IPS DF 6.9 (cell line): ENCODE measurements at regions not wholly inside any gene's neighbourhood (a gene's known extent, or its start where the extent isn't known, plus 50 kb on each side); places are given as distances from the start of the nearest gene placed in this dataset.

Source experiments
- DNase-seq: peaks from one replicate; pipeline ENCODE4 v3.0.0-alpha.2; 2013; ENCODE audit warnings: low read depth, low spot score
- H3K27ac ChIP-seq: one replicate; pipeline ENCODE4 v1.5.1; 2013; ENCODE audit warnings: low read length, control low read depth
- H3K27me3 ChIP-seq: 2 replicates; pipeline ENCODE4 v1.6.1; 2013; ENCODE audit warnings: mild to moderate bottlenecking, low read length; ENCODE audit not compliant: control insufficient read depth, insufficient read depth
- H3K36me3 ChIP-seq: 2 replicates; pipeline ENCODE4 v1.6.1; 2013; ENCODE audit warnings: low read length; ENCODE audit not compliant: control insufficient read depth, insufficient read depth
- H3K4me1 ChIP-seq: 2 replicates; pipeline ENCODE4 v1.6.1; 2013; ENCODE audit warnings: low read length; ENCODE audit not compliant: control insufficient read depth, insufficient read depth
- H3K4me3 ChIP-seq: 2 replicates; pipeline ENCODE4 v1.5.1; 2013; ENCODE audit warnings: mild to moderate bottlenecking, low read length
- H3K9me3 ChIP-seq: 2 replicates; pipeline ENCODE4 v1.6.1; 2013; ENCODE audit warnings: low read length, inconsistent platforms; ENCODE audit not compliant: control insufficient read depth, insufficient read depth
- WGBS: extraction: QIAGEN DNeasy Blood & Tissue Kit; methylation state at CpG from one replicate; pipeline ENCODE4 v1.1.7; 2013; ENCODE audit warnings: mixed read lengths, missing lambda C conversion rate; ENCODE audit not compliant: insufficient read length, insufficient coverage; 5-methylcytosine and 5-hydroxymethylcytosine counted together

GRCh38 chr3:21310161-21310560, 440.8 kb downstream of the ZNF385D start:
- Histone ChIP-seq H3K27ac (no peak overlapping the region), H3K4me3 (no peak overlapping the region), H3K4me1 (no peaks in the 10 kb centered on the region), H3K36me3 (no peaks in the 10 kb centered on the region), H3K27me3 (no peaks in the 10 kb centered on the region), H3K9me3 (no peaks in the 10 kb centered on the region)
- no peak for DNase-seq
- WGBS: 100% methylated on average over 2 of the region's 2 CpGs

GRCh38 chr3:21297304-21297703, 453.7 kb downstream of the ZNF385D start:
- WGBS: no CpG with 5 or more reads among the region's 1 CpG
- no peaks in the 10 kb centered on the region for H3K4me1 ChIP-seq
- no peak overlapping the region for H3K27ac ChIP-seq
- DNase-seq: no peak
- no peaks in the 10 kb centered on the region for H3K27me3 ChIP-seq
- no peaks in the 10 kb centered on the region; the same call in 1 of the 2 replicates for H3K36me3 ChIP-seq
- H3K4me3 ChIP-seq: no peak overlapping the region
- H3K9me3 ChIP-seq: no peaks in the 10 kb centered on the region

GRCh38 chr3:21294768-21295167, 456.2 kb downstream of the ZNF385D start:
- Histone ChIP-seq H3K9me3 (no peaks in the 10 kb centered on the region), H3K4me3 (no peak overlapping the region), H3K27ac (no peak overlapping the region), H3K36me3 (no peaks in the 10 kb centered on the region), H3K27me3 (no peaks in the 10 kb centered on the region), H3K4me1 (no peaks in the 10 kb centered on the region)
- DNase-seq: no peak

- Histone ChIP-seq H3K4me1 (no peaks in the 10 kb centered on the region), H3K27ac (no peak overlapping the region), H3K27me3 (no peaks in the 10 kb centered on the region), H3K4me3 (no peak overlapping the region), H3K9me3 (no peaks in the 10 kb centered on the region), H3K36me3 (no peaks in the 10 kb centered on the region)
- no peak for DNase-seq
- no CpG with 5 or more reads among the region's 2 CpGs for WGBS
Observed at GRCh38 chr3:21292971-21293370, 458.0 kb downstream of the ZNF385D start.

- no CpG with 5 or more reads among the region's 1 CpG for WGBS
- H3K4me1 ChIP-seq: no peaks in the 10 kb centered on the region
- H3K9me3 ChIP-seq: no peaks in the 10 kb centered on the region
- H3K4me3 ChIP-seq: no peak overlapping the region
- no peak overlapping the region for H3K27ac ChIP-seq
- H3K27me3 ChIP-seq: no peaks in the 10 kb centered on the region
- no peak for DNase-seq
- H3K36me3 ChIP-seq: no peaks in the 10 kb centered on the region
Observed at GRCh38 chr3:21290557-21290956, 460.5 kb downstream of the ZNF385D start.

GRCh38 chr3:21274079-21274571, 476.9 kb downstream of the ZNF385D start:
- no peak for DNase-seq

GRCh38 chr3:21273259-21274025, 477.6 kb downstream of the ZNF385D start:
- no CpG with 5 or more reads among the region's 4 CpGs for WGBS
- H3K27ac ChIP-seq: no peak overlapping the region
- no peaks in the 10 kb centered on the region for H3K36me3 ChIP-seq
- no peak for DNase-seq
- no peak overlapping the region for H3K4me3 ChIP-seq
- H3K4me1 ChIP-seq: no peaks in the 10 kb centered on the region
- H3K9me3 ChIP-seq: peaks cover 1% of the 10 kb centered on the region; the same call in 1 of the 2 replicates
- H3K27me3 ChIP-seq: no peaks in the 10 kb centered on the region

More at GRCh38 chr3:21274079-21274571, 476.9 kb downstream of the ZNF385D start:
- Histone ChIP-seq H3K27me3 (no peaks in the 10 kb centered on the region), H3K9me3 (peaks cover 1% of the 10 kb centered on the region; the same call in 1 of the 2 replicates), H3K27ac (no peak overlapping the region), H3K4me3 (no peak overlapping the region), H3K4me1 (no peaks in the 10 kb centered on the region), H3K36me3 (no peaks in the 10 kb centered on the region)
- no CpG with 5 or more reads among the region's 2 CpGs for WGBS

GRCh38 chr3:21271606-21272016, 479.4 kb downstream of the ZNF385D start:
- Histone ChIP-seq H3K4me3 (no peak overlapping the region), H3K4me1 (no peaks in the 10 kb centered on the region), H3K36me3 (no peaks in the 10 kb centered on the region), H3K27me3 (no peaks in the 10 kb centered on the region), H3K9me3 (peaks cover 1% of the 10 kb centered on the region; the same call in 1 of the 2 replicates), H3K27ac (no peak overlapping the region)
- no peak for DNase-seq
- no CpG with 5 or more reads among the region's 19 CpGs for WGBS

GRCh38 chr3:21269882-21270281, 481.1 kb downstream of the ZNF385D start:
- Histone ChIP-seq H3K4me3 (no peak overlapping the region), H3K27me3 (no peaks in the 10 kb centered on the region), H3K9me3 (peaks cover 1% of the 10 kb centered on the region; the same call in 1 of the 2 replicates), H3K27ac (no peak overlapping the region), H3K36me3 (no peaks in the 10 kb centered on the region), H3K4me1 (no peaks in the 10 kb centered on the region)
- DNase-seq: no peak

- Histone ChIP-seq H3K27ac (no peak overlapping the region), H3K4me3 (no peak overlapping the region), H3K4me1 (no peaks in the 10 kb centered on the region), H3K9me3 (no peaks in the 10 kb centered on the region), H3K36me3 (no peaks in the 10 kb centered on the region), H3K27me3 (no peaks in the 10 kb centered on the region)
- DNase-seq: no peak
- WGBS: 100% methylated on average over 1 of the region's 5 CpGs
Observed at GRCh38 chr3:21260507-21260906, 490.5 kb downstream of the ZNF385D start.

GRCh38 chr3:21259896-21260295, 491.1 kb downstream of the ZNF385D start:
- H3K27ac ChIP-seq: no peak overlapping the region
- WGBS: no CpG with 5 or more reads among the region's 3 CpGs
- H3K9me3 ChIP-seq: no peaks in the 10 kb centered on the region
- DNase-seq: no peak
- H3K27me3 ChIP-seq: no peaks in the 10 kb centered on the region
- no peaks in the 10 kb centered on the region for H3K4me1 ChIP-seq
- no peaks in the 10 kb centered on the region for H3K36me3 ChIP-seq
- H3K4me3 ChIP-seq: no peak overlapping the region
